ENCODE measurements at regions not wholly inside any gene's neighbourhood (a gene's known extent, or its start where the extent isn't known, plus 50 kb on each side); places are given as distances from the start of the nearest gene placed in this dataset.

GRCh38 chr12:95411057-95411456 is 62.9 kb upstream of the METAP2 start:
- Histone ChIP-seq H3K9me3 (replicated peaks in 1 of 2; ENCODE audit: control insufficient read depth in 2 of 2, insufficient read depth in 1 of 2, low read depth in 1 of 2, low read length in 2 of 2) (no peaks in the 10 kb centered on the region), H3K4ac (ENCODE audit: low read length) (no peak overlapping the region), H3K14ac (ENCODE audit: low read length) (no peak overlapping the region), H3K23ac (ENCODE audit: low read depth, low read length, poor library complexity) (no peak overlapping the region), H3K36me3 (replicated peaks in 1 of 2; ENCODE audit: control insufficient read depth in 2 of 2, insufficient read depth in 2 of 2, low read length in 2 of 2) (no peaks in the 10 kb centered on the region), H2BK15ac (ENCODE audit: low read length) (no peak overlapping the region), H3K27ac (replicated peaks; ENCODE audit: low read length) (no peak overlapping the region), H2AK5ac (ENCODE audit: low read depth, low read length) (no peak overlapping the region), H3K9ac (ENCODE audit: low read depth, low read length, poor library complexity) (no peak overlapping the region), H2BK12ac (ENCODE audit: low read length) (no peak overlapping the region), H2AFZ (ENCODE audit: low read length) (no peak overlapping the region), H3K79me1 (ENCODE audit: low read depth, low read length) (no peaks in the 10 kb centered on the region), H4K91ac (ENCODE audit: low read depth, low read length, poor library complexity) (no peak overlapping the region), H3K4me3 (ENCODE audit: low read length in 2 of 2) (no peak overlapping the region), H3K4me1 (ENCODE audit: control insufficient read depth in 2 of 2, insufficient read depth in 1 of 2, low read depth in 1 of 2, low read length in 2 of 2) (no peaks in the 10 kb centered on the region), H4K8ac (ENCODE audit: low read depth, low read length) (no peak overlapping the region), H2BK120ac (ENCODE audit: low read depth, low read length) (no peak overlapping the region), H2BK5ac (ENCODE audit: low read length) (no peak overlapping the region), H3K4me2 (ENCODE audit: insufficient read depth, low read length, poor library complexity, severe bottlenecking) (no peak overlapping the region), H3K18ac (ENCODE audit: low read length) (no peak overlapping the region), H3K27me3 (ENCODE audit: control insufficient read depth in 3 of 3, insufficient read depth in 3 of 3, low read depth in 1 of 3, low read length in 3 of 3) (peaks cover 0 to 16% (median 4%) of the 10 kb centered on the region in 3 experiments)
- no peak for DNase-seq (ENCODE audit: low spot score)
- no CpG with 5 or more reads among the region's 3 CpGs for WGBS, 2 donors (ENCODE audit: extremely low coverage in 2 of 2, insufficient read length in 2 of 2, insufficient replicate concordance in 1 of 2)

DNA sequence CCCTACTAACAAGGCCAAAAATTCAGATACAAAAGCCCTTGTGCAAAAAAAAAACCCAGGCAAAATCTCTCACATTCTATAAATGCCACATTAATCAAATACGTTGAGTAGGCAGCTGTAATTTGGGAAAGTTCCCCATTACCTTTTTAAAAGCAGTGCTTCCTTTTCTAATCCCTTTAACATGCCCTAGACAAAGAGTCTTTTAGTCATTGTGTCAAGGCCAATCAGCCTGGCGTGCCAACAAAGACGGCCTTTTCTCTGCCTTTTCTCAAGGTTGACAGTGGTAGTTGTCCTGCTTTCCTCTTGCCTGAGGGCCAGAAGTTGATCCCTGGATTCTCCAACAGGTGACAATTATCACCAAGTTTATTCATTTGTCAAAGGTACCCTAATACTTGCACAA is 62.5 kb upstream of the METAP2 start:
- H2BK120ac ChIP-seq (ENCODE audit: low read depth, low read length), result no peak overlapping the region
- no peaks in the 10 kb centered on the region for H3K9me3 ChIP-seq (replicated peaks in 1 of 2; ENCODE audit: control insufficient read depth in 2 of 2, insufficient read depth in 1 of 2, low read depth in 1 of 2, low read length in 2 of 2)
- H4K8ac ChIP-seq (ENCODE audit: low read depth, low read length), result no peak overlapping the region

GRCh38 chr12:95412482-95413311 is 61.3 kb upstream of the METAP2 start:
- no peak overlapping the region for H2AFZ ChIP-seq (ENCODE audit: low read length)
- H2BK5ac ChIP-seq (ENCODE audit: low read length), result no peak overlapping the region
- H4K8ac ChIP-seq (ENCODE audit: low read depth, low read length), result no peak overlapping the region
- no peaks in the 10 kb centered on the region for H3K4me1 ChIP-seq (ENCODE audit: control insufficient read depth in 2 of 2, insufficient read depth in 1 of 2, low read depth in 1 of 2, low read length in 2 of 2)
- no peak overlapping the region for H3K18ac ChIP-seq (ENCODE audit: low read length)
- H3K4me2 ChIP-seq (ENCODE audit: insufficient read depth, low read length, poor library complexity, severe bottlenecking), result no peak overlapping the region
- no peak overlapping the region for H3K23ac ChIP-seq (ENCODE audit: low read depth, low read length, poor library complexity)
- no peak overlapping the region for H3K4me3 ChIP-seq (ENCODE audit: low read length in 2 of 2)
- no peak overlapping the region for H3K4ac ChIP-seq (ENCODE audit: low read length)
- no peaks in the 10 kb centered on the region for H3K36me3 ChIP-seq (replicated peaks in 1 of 2; ENCODE audit: control insufficient read depth in 2 of 2, insufficient read depth in 2 of 2, low read length in 2 of 2)
- H3K27me3 ChIP-seq (ENCODE audit: control insufficient read depth in 3 of 3, insufficient read depth in 3 of 3, low read depth in 1 of 3, low read length in 3 of 3), result peaks cover 0 to 16% (median 4%) of the 10 kb centered on the region in 3 experiments
- no peaks in the 10 kb centered on the region for H3K79me1 ChIP-seq (ENCODE audit: low read depth, low read length)
- no peak overlapping the region for H4K91ac ChIP-seq (ENCODE audit: low read depth, low read length, poor library complexity)
- H2BK120ac ChIP-seq (ENCODE audit: low read depth, low read length), result no peak overlapping the region
- no peak for DNase-seq (ENCODE audit: low spot score)
- WGBS, 2 donors (ENCODE audit: extremely low coverage in 2 of 2, insufficient read length in 2 of 2, insufficient replicate concordance in 1 of 2), result no CpG with 5 or more reads among the region's 4 CpGs
- no peak overlapping the region for H3K9ac ChIP-seq (ENCODE audit: low read depth, low read length, poor library complexity)
- H3K14ac ChIP-seq (ENCODE audit: low read length), result no peak overlapping the region
- H2AK5ac ChIP-seq (ENCODE audit: low read depth, low read length), result no peak overlapping the region
- H3K27ac ChIP-seq (replicated peaks; ENCODE audit: low read length), result no peak overlapping the region
- no peak overlapping the region for H2BK12ac ChIP-seq (ENCODE audit: low read length)
- no peak overlapping the region for H2BK15ac ChIP-seq (ENCODE audit: low read length)
- H3K9me3 ChIP-seq (replicated peaks in 1 of 2; ENCODE audit: control insufficient read depth in 2 of 2, insufficient read depth in 1 of 2, low read depth in 1 of 2, low read length in 2 of 2), result no peaks in the 10 kb centered on the region

More for the DNA sequence above, 62.5 kb upstream of the METAP2 start:
- Histone ChIP-seq H3K4ac (ENCODE audit: low read length) (no peak overlapping the region), H2BK12ac (ENCODE audit: low read length) (no peak overlapping the region), H2BK5ac (ENCODE audit: low read length) (no peak overlapping the region), H3K27ac (replicated peaks; ENCODE audit: low read length) (no peak overlapping the region), H2AK5ac (ENCODE audit: low read depth, low read length) (no peak overlapping the region), H3K4me3 (ENCODE audit: low read length in 2 of 2) (no peak overlapping the region), H2BK15ac (ENCODE audit: low read length) (no peak overlapping the region), H3K36me3 (replicated peaks in 1 of 2; ENCODE audit: control insufficient read depth in 2 of 2, insufficient read depth in 2 of 2, low read length in 2 of 2) (no peaks in the 10 kb centered on the region), H3K23ac (ENCODE audit: low read depth, low read length, poor library complexity) (no peak overlapping the region), H3K27me3 (ENCODE audit: control insufficient read depth in 3 of 3, insufficient read depth in 3 of 3, low read depth in 1 of 3, low read length in 3 of 3) (peaks cover 0 to 16% (median 4%) of the 10 kb centered on the region in 3 experiments), H3K9ac (ENCODE audit: low read depth, low read length, poor library complexity) (no peak overlapping the region), H3K4me2 (ENCODE audit: insufficient read depth, low read length, poor library complexity, severe bottlenecking) (no peak overlapping the region), H4K91ac (ENCODE audit: low read depth, low read length, poor library complexity) (no peak overlapping the region), H2AFZ (ENCODE audit: low read length) (no peak overlapping the region), H3K18ac (ENCODE audit: low read length) (no peak overlapping the region), H3K14ac (ENCODE audit: low read length) (no peak overlapping the region), H3K4me1 (ENCODE audit: control insufficient read depth in 2 of 2, insufficient read depth in 1 of 2, low read depth in 1 of 2, low read length in 2 of 2) (no peaks in the 10 kb centered on the region), H3K79me1 (ENCODE audit: low read depth, low read length) (no peaks in the 10 kb centered on the region)
- peak; percentile 9 for DNase-seq (ENCODE audit: low spot score)
- WGBS, 2 donors (ENCODE audit: extremely low coverage in 2 of 2, insufficient read length in 2 of 2, insufficient replicate concordance in 1 of 2), result no CpG with 5 or more reads among the region's 3 CpGs

DNA sequence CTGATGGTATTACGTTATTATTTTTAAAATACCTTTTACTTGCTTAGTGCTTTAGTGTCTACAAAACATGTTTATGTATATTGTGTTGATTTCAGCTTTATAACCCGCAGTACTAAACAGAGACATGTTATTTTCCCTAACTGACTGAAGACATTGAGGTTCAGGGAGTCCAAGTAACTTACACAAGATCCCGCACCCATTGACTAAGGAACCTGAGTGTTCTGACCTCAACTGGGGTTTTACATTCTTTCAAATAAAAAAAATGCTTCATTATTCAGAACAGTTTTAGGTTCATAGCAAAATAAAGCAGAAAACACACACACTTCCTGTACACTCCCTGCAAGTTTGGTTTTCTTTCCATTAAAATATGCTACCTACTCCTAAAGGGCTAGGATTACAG is 60.4 kb upstream of the METAP2 start:
- Histone ChIP-seq H2BK12ac (ENCODE audit: low read length) (no peak overlapping the region), H3K27me3 (ENCODE audit: control insufficient read depth in 3 of 3, insufficient read depth in 3 of 3, low read depth in 1 of 3, low read length in 3 of 3) (peaks cover 0 to 10% (median 4%) of the 10 kb centered on the region in 3 experiments), H4K8ac (ENCODE audit: low read depth, low read length) (no peak overlapping the region), H3K27ac (replicated peaks; ENCODE audit: low read length) (no peak overlapping the region), H3K36me3 (replicated peaks in 1 of 2; ENCODE audit: control insufficient read depth in 2 of 2, insufficient read depth in 2 of 2, low read length in 2 of 2) (no peaks in the 10 kb centered on the region), H2BK120ac (ENCODE audit: low read depth, low read length) (no peak overlapping the region), H3K79me1 (ENCODE audit: low read depth, low read length) (no peaks in the 10 kb centered on the region), H3K9ac (ENCODE audit: low read depth, low read length, poor library complexity) (no peak overlapping the region), H3K23ac (ENCODE audit: low read depth, low read length, poor library complexity) (no peak overlapping the region), H3K4ac (ENCODE audit: low read length) (no peak overlapping the region), H3K9me3 (replicated peaks in 1 of 2; ENCODE audit: control insufficient read depth in 2 of 2, insufficient read depth in 1 of 2, low read depth in 1 of 2, low read length in 2 of 2) (no peaks in the 10 kb centered on the region), H2BK5ac (ENCODE audit: low read length) (no peak overlapping the region), H2BK15ac (ENCODE audit: low read length) (no peak overlapping the region), H2AFZ (ENCODE audit: low read length) (no peak overlapping the region), H3K4me2 (ENCODE audit: insufficient read depth, low read length, poor library complexity, severe bottlenecking) (no peak overlapping the region), H3K4me3 (ENCODE audit: low read length in 2 of 2) (no peak overlapping the region), H3K14ac (ENCODE audit: low read length) (no peak overlapping the region), H4K91ac (ENCODE audit: low read depth, low read length, poor library complexity) (no peak overlapping the region), H2AK5ac (ENCODE audit: low read depth, low read length) (no peak overlapping the region), H3K18ac (ENCODE audit: low read length) (no peak overlapping the region), H3K4me1 (ENCODE audit: control insufficient read depth in 2 of 2, insufficient read depth in 1 of 2, low read depth in 1 of 2, low read length in 2 of 2) (no peaks in the 10 kb centered on the region)
- no peak for DNase-seq (ENCODE audit: low spot score)
- no CpG with 5 or more reads among the region's 3 CpGs for WGBS, 2 donors (ENCODE audit: extremely low coverage in 2 of 2, insufficient read length in 2 of 2, insufficient replicate concordance in 1 of 2)
